ENCODE measurements at regions not wholly inside any gene's neighbourhood (a gene's known extent, or its start where the extent isn't known, plus 50 kb on each side); places are given as distances from the start of the nearest gene placed in this dataset.

DNA sequence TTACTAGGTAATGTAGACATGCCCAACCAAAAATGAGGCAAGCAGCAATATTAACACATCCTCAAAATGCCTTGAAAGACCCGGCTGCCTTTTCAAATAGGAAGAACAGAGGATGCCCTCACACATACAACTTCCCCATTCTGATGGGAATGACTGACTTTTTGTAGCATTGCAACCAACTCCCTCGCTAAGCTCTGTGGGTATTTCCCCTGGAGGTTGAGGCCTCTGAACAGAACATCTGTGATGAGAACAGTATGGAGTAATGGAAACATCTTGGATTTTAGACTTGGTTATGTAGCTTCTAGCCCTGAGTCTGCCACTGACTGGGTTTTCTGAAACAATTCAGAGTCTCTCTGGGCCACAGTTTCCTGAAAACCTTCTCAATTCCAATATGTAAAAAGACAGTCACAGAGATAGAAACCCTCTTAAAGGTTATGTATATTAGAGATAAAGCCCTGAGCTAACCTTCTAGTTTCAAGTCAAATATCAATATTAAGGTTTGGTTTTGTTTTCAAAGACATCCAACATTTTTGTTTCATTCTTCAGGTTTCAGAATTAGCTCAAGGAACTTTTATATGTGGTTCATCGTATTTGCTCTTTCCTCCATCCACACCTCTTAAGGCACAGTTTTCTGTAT, 311.5 kb downstream of the SETD4 start:
- no peak overlapping the region for H3K4me3 ChIP-seq (ENCODE audit: low read depth, low read length)
- TF ChIP-seq CTCF (IDR thresholded peaks at IDR 0.05; ENCODE audit: low read depth, low read length) = no peak

- no peak overlapping the region for H3K4me3 ChIP-seq (ENCODE audit: low read depth, low read length)
- TF ChIP-seq CTCF (IDR thresholded peaks at IDR 0.05; ENCODE audit: low read depth, low read length) = no peak
These were observed 316.8 kb downstream of the SETD4 start for GRCh38 chr21:35743571-35743970.

DNA sequence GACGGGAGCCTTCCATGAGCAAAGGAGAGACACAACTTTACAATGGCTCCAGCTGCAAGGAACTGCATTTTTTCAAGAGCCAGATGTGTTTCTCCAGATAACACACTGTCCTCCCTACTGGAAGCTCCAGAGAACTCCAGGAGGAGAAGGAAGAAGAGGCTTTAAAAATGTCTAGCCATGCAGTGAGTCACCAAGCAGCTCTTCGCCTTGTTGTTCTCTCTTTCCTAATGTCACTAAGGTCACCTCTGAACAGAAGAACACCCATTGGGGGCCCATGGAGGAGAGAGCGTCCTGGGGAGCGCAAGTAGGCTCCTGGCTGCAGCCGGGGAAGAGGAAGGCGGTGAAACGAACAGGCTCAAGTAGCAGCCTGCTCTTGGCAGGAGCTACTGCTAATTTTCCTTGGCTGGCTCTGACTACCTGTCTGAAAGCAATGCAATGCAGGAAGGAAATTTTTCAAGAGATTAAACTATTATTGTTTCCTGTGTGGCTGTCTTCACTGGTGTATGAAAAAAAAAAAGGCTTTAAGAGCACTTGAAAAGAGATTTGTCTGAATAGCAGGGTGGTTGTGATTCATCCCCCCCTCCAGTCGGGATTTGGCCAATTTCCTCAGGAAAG, 321.9 kb downstream of the SETD4 start:
- no peak overlapping the region for H3K4me3 ChIP-seq (ENCODE audit: low read depth, low read length)
- TF ChIP-seq CTCF (IDR thresholded peaks at IDR 0.05; ENCODE audit: low read depth, low read length) = no peak

GRCh38 chr21:35737899-35738346, 322.4 kb downstream of the SETD4 start:
- TF ChIP-seq CTCF (IDR thresholded peaks at IDR 0.05; ENCODE audit: low read depth, low read length) = no peak
- H3K4me3 ChIP-seq (ENCODE audit: low read depth, low read length) = no peak overlapping the region

GRCh38 chr21:35737449-35737848, 322.9 kb downstream of the SETD4 start:
- no peak for TF ChIP-seq CTCF (IDR thresholded peaks at IDR 0.05; ENCODE audit: low read depth, low read length)
- H3K4me3 ChIP-seq (ENCODE audit: low read depth, low read length) = no peak overlapping the region

GRCh38 chr21:35732788-35733187, 327.5 kb downstream of the SETD4 start:
- no peak for TF ChIP-seq CTCF (IDR thresholded peaks at IDR 0.05; ENCODE audit: low read depth, low read length)
- no peak overlapping the region for H3K4me3 ChIP-seq (ENCODE audit: low read depth, low read length)

DNA sequence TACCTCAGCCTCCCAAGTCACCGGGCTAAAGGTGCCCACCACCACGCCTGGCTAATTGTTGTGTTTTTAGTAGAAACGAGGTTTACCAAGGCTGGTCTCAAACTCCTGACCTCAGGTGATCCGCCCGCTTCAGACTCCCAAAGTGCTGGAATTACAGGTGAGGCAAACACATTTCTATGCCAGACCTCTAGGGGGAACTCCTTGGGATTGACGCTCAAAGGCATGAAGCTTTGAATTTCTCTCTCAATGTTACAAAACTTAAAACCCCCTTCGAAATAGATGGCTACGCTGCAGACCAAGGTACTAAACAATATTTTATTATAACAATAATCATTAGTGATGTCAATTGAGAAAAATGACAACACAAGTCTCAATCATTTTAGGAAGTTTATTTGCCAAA, 330.0 kb downstream of the SETD4 start:
- no peak for TF ChIP-seq CTCF (IDR thresholded peaks at IDR 0.05; ENCODE audit: low read depth, low read length)
- H3K4me3 ChIP-seq (ENCODE audit: low read depth, low read length) = no peak overlapping the region
